HG02763 (cell line): ENCODE measurements at regions not wholly inside any gene's neighbourhood (a gene's known extent, or its start where the extent isn't known, plus 50 kb on each side); places are given as distances from the start of the nearest gene placed in this dataset.

Source experiments
- ATAC-seq: cut with Tn5 transposase; IDR thresholded peaks from one replicate; pipeline ENCODE4 v1.9.1; 2021; ENCODE audit warnings: mild to moderate bottlenecking, moderate library complexity; ENCODE audit not compliant: unreplicated experiment

GRCh38 chr11:115576606-115577380 lies 72.6 kb upstream of the CADM1 start:
- no peak for ATAC-seq

GRCh38 chr11:115572551-115572950 lies 68.3 kb upstream of the CADM1 start:
- no peak for ATAC-seq

GRCh38 chr11:115566180-115566764 lies 62.1 kb upstream of the CADM1 start:
- no peak for ATAC-seq

- no peak for ATAC-seq
These were observed 60.6 kb upstream of the CADM1 start for GRCh38 chr11:115564851-115565250.

- no peak for ATAC-seq
These were observed 56.9 kb upstream of the CADM1 start for GRCh38 chr11:115561116-115561515.

- ATAC-seq, result no peak
These were observed 54.4 kb upstream of the CADM1 start for GRCh38 chr11:115558635-115559034.

GRCh38 chr11:115557681-115558080 lies 53.5 kb upstream of the CADM1 start:
- ATAC-seq, result no peak

GRCh38 chr11:115556984-115557383 lies 52.8 kb upstream of the CADM1 start:
- no peak for ATAC-seq

- no peak for ATAC-seq
These were observed 51.3 kb upstream of the CADM1 start for GRCh38 chr11:115555336-115556090.
